ENCODE measurements at regions not wholly inside any gene's neighbourhood (a gene's known extent, or its start where the extent isn't known, plus 50 kb on each side); places are given as distances from the start of the nearest gene placed in this dataset.

- no peak for DNase-seq (ENCODE audit: low read depth, low spot score)
- Histone ChIP-seq H3K4me3 (ENCODE audit: control insufficient read depth in 2 of 3, extremely low read depth in 1 of 3, insufficient read depth in 2 of 3, low read depth in 1 of 3, low read length in 3 of 3) (no peak overlapping the region), H4K20me1 (ENCODE audit: control insufficient read depth, extremely low read depth, insufficient read depth, low read length) (no peaks in the 10 kb centered on the region), H2AFZ (ENCODE audit: control insufficient read depth, low read length) (no peak overlapping the region), H3K9ac (ENCODE audit: control insufficient read depth, extremely low read depth, insufficient read depth, low read length) (no peak overlapping the region), H3K9me1 (ENCODE audit: control insufficient read depth, extremely low read depth, insufficient read depth, low read length) (no peaks in the 10 kb centered on the region), H3K36me3 (ENCODE audit: control insufficient read depth in 2 of 2, extremely low read depth in 1 of 2, insufficient read depth in 2 of 2, low read length in 2 of 2) (no peaks in the 10 kb centered on the region), H3K4me2 (ENCODE audit: control insufficient read depth, extremely low read depth, insufficient read depth, low read depth, low read length) (no peak overlapping the region), H3K4me1 (ENCODE audit: control insufficient read depth, extremely low read depth, insufficient read depth, low read length) (peaks cover 16% of the 10 kb centered on the region), H3K27me3 (ENCODE audit: control insufficient read depth, extremely low read depth, insufficient read depth, low read length) (no peaks in the 10 kb centered on the region), H3K27ac (ENCODE audit: control insufficient read depth, insufficient read depth, low read length) (no peak overlapping the region), H3K9me3 (ENCODE audit: control insufficient read depth, low read depth, low read length) (no peaks in the 10 kb centered on the region), H3K79me2 (ENCODE audit: control insufficient read depth, insufficient read depth, low read length) (no peaks in the 10 kb centered on the region)
- no peak for FAIRE-seq
- TF ChIP-seq EZH2 (IDR thresholded peaks at IDR 0.05; ENCODE audit: low read length) (no peak), CTCF (optimal IDR thresholded peaks at IDR 0.05 in 1 of 3, IDR thresholded peaks at IDR 0.05 in 1 of 3, conservative IDR thresholded peaks at IDR 0.05 in 1 of 3; ENCODE audit: extremely low read depth in 1 of 3, insufficient read depth in 2 of 3, low read length in 3 of 3) (no peak)
- dilution Hi-C loops (cut with MboI; ENCODE audit: extremely low pct_ligation_motif_present, low sequenced_read_pairs), result no loop called here
These were observed 94.8 kb upstream of the GRPR start for GRCh38 chrX:16028576-16028975.

- FAIRE-seq (peak; percentile 83), DNase-seq (ENCODE audit: low read depth, low spot score) (peak; percentile 46)
- TF ChIP-seq EZH2 (IDR thresholded peaks at IDR 0.05; ENCODE audit: low read length) (no peak), CTCF (optimal IDR thresholded peaks at IDR 0.05 in 1 of 3, IDR thresholded peaks at IDR 0.05 in 1 of 3, conservative IDR thresholded peaks at IDR 0.05 in 1 of 3; ENCODE audit: extremely low read depth in 1 of 3, insufficient read depth in 2 of 3, low read length in 3 of 3) (no peak)
- no peaks in the 10 kb centered on the region for H3K9me3 ChIP-seq (ENCODE audit: control insufficient read depth, low read depth, low read length)
- H3K9ac ChIP-seq (ENCODE audit: control insufficient read depth, extremely low read depth, insufficient read depth, low read length), result no peak overlapping the region
- H3K27ac ChIP-seq (ENCODE audit: control insufficient read depth, insufficient read depth, low read length), result peak overlapping the region; percentile 62
- peak overlapping the region; percentile 63 for H3K4me2 ChIP-seq (ENCODE audit: control insufficient read depth, extremely low read depth, insufficient read depth, low read depth, low read length)
- peaks cover 32% of the 10 kb centered on the region for H3K4me1 ChIP-seq (ENCODE audit: control insufficient read depth, extremely low read depth, insufficient read depth, low read length)
- no peaks in the 10 kb centered on the region for H3K9me1 ChIP-seq (ENCODE audit: control insufficient read depth, extremely low read depth, insufficient read depth, low read length)
- dilution Hi-C loops (cut with MboI; ENCODE audit: extremely low pct_ligation_motif_present, low sequenced_read_pairs), result no loop called here
- H2AFZ ChIP-seq (ENCODE audit: control insufficient read depth, low read length), result no peak overlapping the region
- no peaks in the 10 kb centered on the region for H3K79me2 ChIP-seq (ENCODE audit: control insufficient read depth, insufficient read depth, low read length)
- H3K27me3 ChIP-seq (ENCODE audit: control insufficient read depth, extremely low read depth, insufficient read depth, low read length), result no peaks in the 10 kb centered on the region
- H3K4me3 ChIP-seq (ENCODE audit: control insufficient read depth in 2 of 3, extremely low read depth in 1 of 3, insufficient read depth in 2 of 3, low read depth in 1 of 3, low read length in 3 of 3), result peak overlapping the region in 1 of 3 experiments; percentile 13
- H4K20me1 ChIP-seq (ENCODE audit: control insufficient read depth, extremely low read depth, insufficient read depth, low read length), result no peaks in the 10 kb centered on the region
- H3K36me3 ChIP-seq (ENCODE audit: control insufficient read depth in 2 of 2, extremely low read depth in 1 of 2, insufficient read depth in 2 of 2, low read length in 2 of 2), result no peaks in the 10 kb centered on the region
These were observed 99.3 kb upstream of the GRPR start for GRCh38 chrX:16023790-16024734.

Data from keratinocyte (primary cell).